Breast epithelium (tissue), 3 donors: ENCODE measurements at regions not wholly inside any gene's neighbourhood (a gene's known extent, or its start where the extent isn't known, plus 50 kb on each side); places are given as distances from the start of the nearest gene placed in this dataset.

Experiments
- CTCF ChIP-seq, 3 donors: fragments of 450-650 bp; IDR thresholded peaks; one replicate each; pipeline ENCODE4 v1.5.1; 2016 to 2017; ENCODE audit warnings: antibody characterized with exemption in 3 of 3, mild to moderate bottlenecking in 3 of 3, moderate library complexity in 3 of 3
- POLR2A ChIP-seq: fragments of 450-650 bp; IDR thresholded peaks from one replicate; pipeline ENCODE4 v1.6.1; 2016; ENCODE audit warnings: antibody characterized with exemption, mild to moderate bottlenecking, moderate library complexity
- POLR2AphosphoS5 ChIP-seq, 3 donors: sonication (generic); formaldehyde crosslinking; IDR thresholded peaks; one replicate each; pipeline ENCODE4 v1.6.1; 2017; ENCODE audit warnings: antibody characterized with exemption in 3 of 3

- no peak for TF ChIP-seq POLR2A
- no peak for TF ChIP-seq CTCF (IDR thresholded peaks at IDR 0.05)
- no peak for TF ChIP-seq POLR2AphosphoS5 (IDR thresholded peaks at IDR 0.05)
Observed at GRCh38 chr2:8437949-8438400, 243.9 kb upstream of the ID2 start.
